PC-3 (cell line): ENCODE measurements at regions not wholly inside any gene's neighbourhood (a gene's known extent, or its start where the extent isn't known, plus 50 kb on each side); places are given as distances from the start of the nearest gene placed in this dataset.

Experiments
- EZH2 ChIP-seq: fragments of 300-600 bp; sonication (generic); IDR thresholded peaks from one replicate; pipeline ENCODE4 v1.6.1; 2017; ENCODE audit warnings: antibody characterized with exemption, mild to moderate bottlenecking, low read length; ENCODE audit not compliant: unreplicated experiment
- TF ChIP-seq, protein P1 (sequence below): fragments of 300-600 bp; sonication (generic); conservative IDR thresholded peaks from 2 replicates; pipeline ENCODE4 v1.5.1; 2017; ENCODE audit warnings: antibody characterized with exemption, low read depth, mild to moderate bottlenecking, low read length

DNA sequence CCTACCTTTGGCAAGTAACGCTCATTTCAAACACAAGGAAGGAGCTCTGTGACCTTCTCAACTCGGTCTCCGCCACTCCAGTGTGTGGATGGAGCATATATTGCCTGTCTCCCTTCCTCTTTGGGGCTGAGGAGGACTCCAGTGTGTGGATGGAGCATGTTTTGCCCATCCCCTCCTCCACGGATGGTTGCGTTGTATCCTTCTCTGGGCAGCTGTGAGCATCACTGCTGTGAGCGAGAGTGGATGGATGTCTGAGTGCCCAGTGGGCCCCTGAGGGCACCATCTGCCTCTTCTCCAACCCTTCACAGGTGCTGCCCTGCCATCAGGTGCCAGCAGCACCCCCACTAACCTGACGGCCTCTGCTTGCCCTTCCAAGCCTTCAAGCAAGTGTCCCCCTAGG is 186.2 kb downstream of the TEX29 start:
- TF ChIP-seq, protein P1, sequence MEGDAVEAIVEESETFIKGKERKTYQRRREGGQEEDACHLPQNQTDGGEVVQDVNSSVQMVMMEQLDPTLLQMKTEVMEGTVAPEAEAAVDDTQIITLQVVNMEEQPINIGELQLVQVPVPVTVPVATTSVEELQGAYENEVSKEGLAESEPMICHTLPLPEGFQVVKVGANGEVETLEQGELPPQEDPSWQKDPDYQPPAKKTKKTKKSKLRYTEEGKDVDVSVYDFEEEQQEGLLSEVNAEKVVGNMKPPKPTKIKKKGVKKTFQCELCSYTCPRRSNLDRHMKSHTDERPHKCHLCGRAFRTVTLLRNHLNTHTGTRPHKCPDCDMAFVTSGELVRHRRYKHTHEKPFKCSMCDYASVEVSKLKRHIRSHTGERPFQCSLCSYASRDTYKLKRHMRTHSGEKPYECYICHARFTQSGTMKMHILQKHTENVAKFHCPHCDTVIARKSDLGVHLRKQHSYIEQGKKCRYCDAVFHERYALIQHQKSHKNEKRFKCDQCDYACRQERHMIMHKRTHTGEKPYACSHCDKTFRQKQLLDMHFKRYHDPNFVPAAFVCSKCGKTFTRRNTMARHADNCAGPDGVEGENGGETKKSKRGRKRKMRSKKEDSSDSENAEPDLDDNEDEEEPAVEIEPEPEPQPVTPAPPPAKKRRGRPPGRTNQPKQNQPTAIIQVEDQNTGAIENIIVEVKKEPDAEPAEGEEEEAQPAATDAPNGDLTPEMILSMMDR = no peak
- TF ChIP-seq EZH2 = no peak
